HL-60/S4 treated with retinoic acid at 250 ng/mL for 4 days and 3 days (cell line): ENCODE measurements at regions not wholly inside any gene's neighbourhood (a gene's known extent, or its start where the extent isn't known, plus 50 kb on each side); places are given as distances from the start of the nearest gene placed in this dataset.

Experiments used
- in situ Hi-C: fragments of 300-500 bp; cut with MboI; formaldehyde crosslinking; loops from 2 replicates; pipeline ENCODE4 v1.7.0; 2022; ENCODE audit warnings: low sequenced_read_pairs

DNA sequence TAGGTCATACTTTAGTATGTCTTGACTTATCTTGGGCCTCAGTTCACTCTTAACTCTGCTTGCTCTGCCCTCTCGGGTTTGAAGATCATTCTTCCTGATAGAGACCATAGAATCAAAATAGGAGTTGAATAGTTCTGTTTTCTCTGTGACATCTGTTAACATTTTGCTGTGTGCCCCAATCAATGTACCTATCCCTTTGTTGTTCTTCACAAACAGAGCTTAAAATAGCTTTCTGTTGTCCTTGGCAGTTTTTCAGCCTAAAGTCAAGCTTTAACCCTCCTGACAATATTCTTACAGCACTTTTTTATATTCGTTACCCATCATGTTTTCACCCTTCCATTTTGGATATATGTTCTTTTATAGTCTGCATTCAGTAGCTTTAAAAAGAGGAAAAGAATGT is 724.5 kb upstream of the FANCL start:
- in situ Hi-C loops = no loop called here

DNA sequence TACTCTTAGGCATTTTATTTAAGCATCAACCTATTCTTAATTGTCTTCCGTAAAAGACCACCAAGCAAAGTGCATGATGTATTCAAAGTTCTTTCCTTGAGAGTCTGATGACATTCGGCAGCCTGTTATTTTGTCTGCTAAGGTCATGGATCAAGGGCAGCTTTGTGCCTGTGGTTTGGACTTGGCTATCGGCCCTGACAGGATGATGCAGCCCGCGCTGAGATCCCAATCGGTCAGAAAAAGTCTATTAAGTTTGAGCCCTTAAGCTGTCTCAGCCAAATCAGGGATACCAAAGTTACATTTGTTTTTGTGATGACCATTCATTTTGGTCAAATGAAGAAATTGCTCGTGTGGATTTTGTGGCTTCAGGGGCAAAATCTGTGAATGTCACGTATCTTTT is 718.9 kb upstream of the FANCL start:
- in situ Hi-C loops = no loop called here

DNA sequence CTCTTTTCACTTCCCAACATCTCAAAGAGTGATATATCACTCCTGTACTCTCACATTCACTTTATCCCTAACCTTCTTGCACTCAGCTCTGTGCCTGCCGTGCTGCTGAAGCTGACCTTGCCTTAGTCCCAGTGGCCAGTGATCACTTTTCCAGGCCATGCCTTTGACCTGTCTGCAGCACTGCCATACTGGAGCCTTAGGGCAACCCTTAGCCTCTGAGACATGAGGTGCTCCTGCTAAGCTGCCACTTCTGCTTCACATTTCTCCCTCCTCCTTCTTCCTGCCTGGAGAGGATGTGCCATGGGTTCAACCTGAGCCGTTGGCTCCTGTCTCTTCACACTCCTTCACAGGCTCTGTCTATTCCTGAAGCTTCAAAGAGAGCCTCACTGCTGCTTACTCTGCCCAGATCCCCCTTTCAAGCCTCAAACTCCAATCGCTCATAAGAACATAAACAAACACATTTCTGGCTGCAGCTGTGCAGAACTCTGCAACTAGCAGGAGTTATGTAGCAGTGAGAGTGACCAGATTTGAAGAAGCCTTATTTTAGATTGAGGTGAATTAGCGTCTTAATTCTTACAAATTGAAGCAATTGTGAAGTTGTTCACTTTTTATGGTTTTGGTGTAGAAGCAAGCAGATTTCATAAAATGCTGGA is 716.2 kb upstream of the FANCL start:
- in situ Hi-C loops = no loop called here

DNA sequence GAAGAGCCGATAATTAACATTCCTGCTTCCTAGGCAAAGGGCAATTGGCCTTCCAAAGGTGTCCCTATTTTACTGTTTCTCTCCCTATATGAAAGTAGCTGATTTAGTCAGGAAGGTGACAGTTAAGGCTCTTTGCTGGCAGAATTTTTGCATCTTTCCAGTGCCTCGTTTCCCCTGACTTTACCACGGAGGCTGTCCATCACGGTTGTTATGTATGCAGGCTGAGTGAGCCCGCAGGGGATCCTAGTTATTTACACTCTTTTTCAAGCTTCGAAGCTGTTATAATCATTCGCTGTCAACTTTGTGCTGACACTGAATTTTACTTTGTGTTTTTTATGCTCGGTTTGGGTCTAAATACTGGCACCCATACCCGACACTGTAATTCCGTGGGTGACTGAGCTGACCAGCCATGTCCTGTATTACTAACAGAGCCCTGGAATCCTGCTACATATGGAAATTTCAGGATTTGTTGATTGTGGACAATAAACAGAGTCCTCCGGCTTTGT is 713.8 kb upstream of the FANCL start:
- in situ Hi-C loops = no loop called here

DNA sequence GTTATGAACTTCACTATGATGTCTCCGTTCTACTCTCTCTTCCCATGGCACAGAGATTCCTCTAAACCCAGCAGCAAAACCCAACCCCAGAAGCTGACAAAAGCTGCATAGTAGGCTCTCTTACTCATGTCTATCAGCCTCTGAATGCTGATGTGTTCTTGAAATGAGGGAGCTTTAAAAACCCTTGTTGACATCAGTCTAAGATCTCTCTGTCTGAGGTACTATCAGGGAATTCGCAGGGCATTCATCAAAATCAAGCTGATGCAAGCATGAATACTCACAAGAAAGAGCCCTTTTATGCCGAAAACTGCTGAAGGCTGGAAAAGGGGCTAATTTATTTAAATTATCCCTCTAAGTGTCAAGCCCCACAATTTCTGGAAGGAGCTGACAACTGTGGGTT is 710.6 kb upstream of the FANCL start:
- in situ Hi-C loops = no loop called here

DNA sequence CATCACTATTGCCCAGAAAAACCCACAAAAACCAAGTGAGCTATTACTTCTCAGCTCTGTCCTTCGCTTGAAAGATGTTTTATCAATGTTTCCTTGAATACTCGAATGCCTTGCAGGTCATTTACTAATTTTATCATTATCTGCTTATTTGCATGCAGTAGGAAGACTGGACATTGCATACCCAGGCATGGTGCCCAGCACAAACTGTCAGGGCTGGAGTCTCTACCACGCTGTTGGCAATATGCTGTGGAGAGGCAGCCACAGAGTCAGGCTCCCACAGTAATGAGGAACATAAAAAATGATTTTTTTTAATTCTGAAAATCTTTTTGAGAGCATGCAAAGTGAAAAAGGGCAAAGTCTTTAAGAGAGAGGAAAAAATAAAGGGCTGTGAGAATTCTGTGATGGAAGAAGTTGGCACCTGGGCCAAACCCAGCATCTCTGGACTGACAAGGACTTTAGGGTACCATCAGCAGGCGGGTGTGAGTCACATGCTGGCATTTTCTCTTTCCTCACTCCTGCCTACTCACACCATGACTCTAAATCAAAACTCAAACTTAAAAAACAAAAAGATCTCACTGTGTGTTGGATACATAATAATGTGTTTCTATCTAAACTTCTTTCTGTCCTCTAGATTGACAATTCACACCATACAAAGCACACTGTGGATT is 709.8 kb upstream of the FANCL start:
- in situ Hi-C loops = no loop called here

DNA sequence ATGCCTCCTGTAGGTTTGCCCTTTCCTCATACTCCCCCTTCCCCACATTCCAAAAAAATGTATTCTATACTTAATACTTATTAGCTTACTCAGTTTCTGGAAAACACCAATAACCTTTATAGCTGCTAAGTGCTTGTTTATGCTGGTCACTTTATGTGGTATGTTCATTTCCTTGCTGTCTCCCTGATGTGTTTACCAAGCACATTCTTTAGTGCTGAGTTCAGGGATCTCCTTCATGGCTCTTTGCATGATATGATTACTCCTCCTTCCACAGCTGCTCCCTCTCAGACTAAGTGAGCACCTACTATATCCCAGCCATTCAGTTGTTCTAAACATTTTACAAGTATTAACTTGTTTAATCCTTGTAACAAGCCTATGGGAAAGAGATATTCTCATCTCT is 698.3 kb upstream of the FANCL start:
- in situ Hi-C loops = no loop called here

DNA sequence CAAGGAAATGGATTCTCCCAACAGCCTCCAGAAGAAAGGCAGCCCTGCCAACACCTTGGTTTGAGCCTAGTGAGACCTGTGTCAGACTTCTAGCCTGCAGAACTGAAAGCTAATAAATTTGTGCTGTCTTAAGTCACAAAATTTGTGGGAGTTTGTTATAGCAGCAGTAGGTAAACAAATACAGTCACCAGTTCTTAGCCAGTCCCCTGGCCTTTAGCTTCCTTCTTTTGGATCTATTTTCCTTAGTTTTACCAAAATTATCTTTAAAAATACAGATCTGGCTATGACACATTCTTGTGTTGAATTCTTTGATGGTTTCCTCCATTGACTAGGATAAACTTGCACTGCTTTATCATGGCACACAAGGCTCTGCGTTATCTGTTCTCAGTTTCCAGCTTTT is 697.9 kb upstream of the FANCL start:
- in situ Hi-C loops = no loop called here

DNA sequence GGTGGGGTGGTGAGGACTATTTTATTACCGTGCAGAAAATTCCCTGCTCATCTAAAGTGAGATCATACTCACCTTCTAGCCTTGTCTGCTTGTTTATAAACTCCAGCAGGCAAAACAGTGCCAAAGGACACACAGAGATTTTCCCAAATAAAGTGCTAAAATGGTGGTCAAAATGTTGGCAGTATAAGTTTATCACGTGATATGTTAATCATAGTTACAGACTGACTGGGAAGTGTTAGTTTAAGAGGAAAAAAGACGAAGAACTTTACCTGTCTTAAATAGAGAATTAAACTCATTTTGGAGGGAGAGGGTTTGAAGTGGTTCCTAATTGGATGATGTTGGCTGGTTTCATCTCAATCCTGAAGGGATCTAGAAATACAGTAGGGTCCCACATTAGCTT is 691.7 kb upstream of the FANCL start:
- in situ Hi-C loops = no loop called here

DNA sequence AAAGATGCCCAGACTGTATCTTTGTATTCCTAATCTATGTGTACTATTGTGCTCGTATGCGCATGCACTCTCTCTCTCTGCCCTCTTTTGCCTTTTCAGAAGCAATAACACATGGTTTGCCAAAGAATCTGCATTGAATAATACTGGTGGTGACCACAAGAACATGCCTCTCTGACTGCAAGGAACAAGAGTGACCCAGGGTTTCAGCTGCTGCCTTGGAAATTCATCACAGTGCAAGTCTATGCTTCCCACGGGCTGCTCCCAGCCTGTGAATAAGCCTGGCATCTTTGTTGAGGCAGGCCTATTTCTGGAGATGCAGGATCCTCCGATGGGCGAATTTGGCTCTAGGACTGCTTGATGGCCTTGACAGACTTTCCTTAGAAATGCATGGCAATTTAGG is 689.4 kb upstream of the FANCL start:
- in situ Hi-C loops = no loop called here

DNA sequence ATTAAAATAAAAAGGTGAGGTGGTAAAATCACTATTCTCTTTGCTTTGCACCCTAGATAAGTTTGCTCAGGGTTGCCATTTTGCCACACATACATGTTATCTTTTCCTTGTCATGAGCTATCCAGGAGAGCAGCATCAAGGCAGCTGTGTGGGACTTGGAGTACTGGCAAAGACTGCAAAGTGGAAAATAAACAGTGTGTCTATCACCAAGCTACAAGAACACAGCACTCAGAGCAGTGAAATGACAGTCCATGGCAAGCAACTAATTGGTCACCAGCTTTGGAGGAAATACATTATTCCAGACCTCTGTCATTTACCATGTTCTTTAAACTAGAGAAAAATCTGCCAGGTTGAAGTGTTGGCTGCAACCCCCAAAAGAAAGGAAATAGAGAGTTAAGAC is 687.8 kb upstream of the FANCL start:
- in situ Hi-C loops = no loop called here

DNA sequence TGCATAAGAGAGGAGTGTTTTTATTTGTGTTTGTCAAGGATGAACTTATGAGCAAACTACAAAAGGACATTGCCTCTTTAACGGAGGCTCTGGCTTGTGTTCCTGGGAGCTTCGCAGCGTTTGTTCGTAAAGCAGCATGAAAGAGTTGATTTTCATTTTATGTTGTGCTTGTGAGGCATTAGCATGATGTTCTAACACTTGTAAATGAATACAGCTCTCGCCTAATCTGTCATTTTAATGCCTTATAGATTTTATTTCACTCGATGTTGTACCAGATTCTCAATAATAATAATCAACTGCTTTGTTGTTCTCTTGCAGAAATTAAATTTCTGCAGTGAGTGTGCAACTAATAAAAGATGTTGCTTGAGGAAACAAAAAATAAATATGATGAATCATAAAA is 687.3 kb upstream of the FANCL start:
- in situ Hi-C loops = no loop called here

DNA sequence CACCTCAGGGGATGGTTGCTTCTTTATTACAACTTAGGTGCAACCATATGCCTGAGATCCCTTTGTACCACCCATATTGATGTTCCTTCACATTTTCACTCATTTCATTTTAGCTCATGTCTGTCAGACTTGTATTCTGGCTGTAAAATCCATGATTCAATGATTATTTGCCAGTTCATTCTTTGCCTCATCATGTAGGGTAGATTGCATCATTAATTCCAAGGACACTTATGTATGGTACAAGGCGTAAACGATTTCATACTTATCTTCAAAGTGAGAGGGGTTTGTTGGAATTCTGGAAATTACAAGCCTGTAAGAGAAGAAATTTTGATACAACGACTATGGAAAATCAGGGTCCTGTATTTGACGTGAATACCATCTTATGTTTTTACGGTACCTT is 685.0 kb upstream of the FANCL start:
- in situ Hi-C loops = no loop called here

DNA sequence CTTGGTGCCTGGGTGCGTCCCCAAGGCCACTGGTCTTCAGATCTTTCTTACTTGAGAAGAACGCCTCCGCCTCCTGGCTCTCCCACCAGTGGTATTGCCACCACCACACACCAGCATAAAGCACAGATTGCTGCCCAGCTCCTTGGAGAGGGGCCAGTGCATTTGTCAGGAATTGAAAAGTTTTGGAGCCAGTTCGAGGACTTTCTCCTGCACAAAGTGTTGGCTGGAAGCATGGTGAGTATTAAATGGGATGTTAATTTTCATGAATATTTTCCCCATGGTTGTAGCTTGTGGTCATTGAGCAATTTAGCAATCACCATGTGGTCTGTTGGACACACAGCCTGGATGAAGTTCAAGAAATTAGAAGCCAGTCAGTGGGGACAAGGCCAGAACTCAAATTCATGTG is 684.6 kb upstream of the FANCL start:
- in situ Hi-C loops = no loop called here

DNA sequence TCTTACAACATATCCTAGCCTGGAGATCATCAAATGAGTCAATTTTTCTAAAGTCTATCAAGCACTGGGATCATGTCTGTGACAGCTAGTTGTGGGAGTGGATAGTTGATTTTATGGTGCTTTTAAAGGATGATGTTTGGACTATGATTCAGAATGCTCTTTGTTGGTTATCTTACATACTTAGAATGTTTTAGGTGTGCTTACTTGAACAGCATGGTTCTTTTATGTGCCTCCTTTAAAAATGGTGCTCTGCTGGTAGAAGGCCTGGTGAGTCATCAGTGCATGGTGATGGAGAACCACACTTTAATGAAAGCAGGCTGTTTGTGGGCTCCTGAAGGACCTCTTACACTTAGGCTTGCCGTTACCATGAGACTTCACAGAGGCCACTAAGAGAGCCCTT is 682.7 kb upstream of the FANCL start:
- in situ Hi-C loops = no loop called here

DNA sequence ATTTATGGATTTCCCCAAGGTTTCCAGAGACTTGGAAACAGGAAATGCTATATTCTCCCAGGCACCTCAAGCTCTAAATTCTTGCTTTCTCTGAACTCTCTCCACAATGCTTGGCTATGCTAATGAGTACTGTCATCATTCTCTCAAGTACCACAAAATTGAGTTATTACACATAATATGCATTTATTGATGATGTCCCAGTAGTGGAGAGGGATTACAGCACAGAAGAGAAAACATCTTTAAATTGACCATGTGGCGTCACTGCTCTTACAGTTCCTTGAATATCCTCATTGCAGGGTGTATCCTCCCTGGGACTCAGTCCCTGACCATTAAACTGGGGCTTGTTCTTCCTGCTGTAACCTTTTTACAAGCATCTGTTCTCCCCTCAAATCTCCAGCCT is 681.1 kb upstream of the FANCL start:
- in situ Hi-C loops = no loop called here

DNA sequence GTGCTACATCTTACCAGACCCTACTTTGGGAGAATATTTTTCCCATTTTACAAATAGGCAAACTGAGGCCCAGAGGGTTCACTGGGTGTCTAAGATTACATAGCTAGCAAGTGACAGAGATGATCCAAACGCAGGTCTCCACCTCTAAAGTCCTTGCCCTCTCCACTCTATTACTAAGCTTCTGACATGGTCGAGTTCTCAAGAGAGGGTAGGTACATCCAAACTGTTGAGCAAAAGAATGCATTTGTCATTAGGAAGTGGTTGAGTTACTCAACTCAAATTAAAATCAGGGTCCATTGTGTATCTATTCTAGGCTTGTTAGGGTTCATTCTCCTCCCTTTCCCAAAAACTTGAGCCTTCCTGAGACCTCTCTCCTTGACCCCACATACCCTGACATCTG is 680.6 kb upstream of the FANCL start:
- in situ Hi-C loops = no loop called here

DNA sequence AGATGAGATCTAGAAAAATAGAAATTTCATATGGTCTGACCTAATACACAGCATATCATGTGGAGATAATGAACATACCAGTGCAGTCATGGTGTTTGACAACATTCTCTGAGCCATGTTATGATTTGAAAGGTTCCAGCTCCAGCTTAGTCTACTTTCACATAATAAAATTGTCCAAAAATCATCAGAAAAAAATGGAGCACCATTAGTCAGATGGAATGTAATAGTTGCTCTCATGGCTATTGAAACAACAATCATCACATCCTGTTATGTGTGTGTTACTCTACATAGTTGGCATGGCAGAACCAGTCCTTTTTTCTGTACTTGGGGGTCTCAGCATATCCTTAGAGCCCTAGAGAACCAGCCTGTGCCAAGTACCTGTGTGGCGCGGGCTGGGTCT is 678.9 kb upstream of the FANCL start:
- in situ Hi-C loops = no loop called here

DNA sequence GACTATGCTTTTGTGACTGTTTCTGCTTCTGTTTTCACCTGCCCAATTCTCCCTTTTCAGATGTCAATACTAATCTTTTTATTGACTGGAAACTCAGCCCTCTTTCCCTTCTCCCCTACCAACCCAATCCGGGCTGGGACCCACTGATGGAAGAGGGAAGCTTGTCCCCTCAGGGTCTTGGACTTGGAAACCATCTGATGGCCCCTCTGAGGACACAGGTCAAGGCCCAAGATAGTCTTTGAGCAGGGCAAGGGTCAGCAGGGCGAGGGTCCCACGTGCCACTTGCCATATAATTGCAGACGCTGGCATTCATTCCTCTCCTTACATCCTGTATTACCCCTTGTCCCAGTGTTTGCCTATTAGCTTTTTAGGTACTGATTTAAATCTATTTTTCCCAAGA is 678.2 kb upstream of the FANCL start:
- in situ Hi-C loops = no loop called here

DNA sequence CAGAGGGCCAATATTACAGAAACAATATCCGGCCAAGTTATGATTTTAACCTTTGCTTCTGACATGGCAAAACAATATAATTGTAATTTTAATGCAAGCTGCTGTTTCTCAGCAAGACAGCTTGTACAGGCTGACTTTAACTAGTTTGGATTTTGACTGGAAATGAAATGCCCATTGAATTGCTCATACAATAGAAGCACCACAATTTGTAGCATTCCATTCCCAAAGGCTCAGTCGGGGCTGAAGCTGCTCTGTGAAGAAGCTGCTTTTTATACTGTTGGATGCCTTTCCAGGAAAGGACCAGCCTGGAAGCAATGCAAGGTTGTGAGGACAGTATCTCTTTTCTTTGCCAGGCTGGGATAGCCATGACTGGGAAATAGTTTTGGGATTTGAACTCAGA is 677.0 kb upstream of the FANCL start:
- in situ Hi-C loops = no loop called here

DNA sequence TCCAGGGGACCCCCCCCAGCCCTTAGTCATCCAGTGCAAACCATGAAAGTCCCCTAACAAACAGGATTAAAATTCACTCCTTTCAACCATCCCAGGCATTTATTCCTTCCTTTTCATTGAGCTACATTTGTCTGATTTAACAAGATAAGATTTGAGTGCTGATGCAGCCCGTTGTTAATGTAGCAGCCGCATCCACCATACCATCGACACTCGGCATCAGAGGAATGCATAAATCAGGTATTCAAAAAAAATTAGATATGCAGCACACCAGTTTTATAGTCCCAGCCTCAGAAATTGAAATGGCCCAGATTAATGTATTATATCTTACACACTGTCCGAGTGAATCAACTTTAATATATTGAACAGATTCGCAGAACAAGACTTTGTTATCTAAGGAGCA is 676.5 kb upstream of the FANCL start:
- in situ Hi-C loops = no loop called here

DNA sequence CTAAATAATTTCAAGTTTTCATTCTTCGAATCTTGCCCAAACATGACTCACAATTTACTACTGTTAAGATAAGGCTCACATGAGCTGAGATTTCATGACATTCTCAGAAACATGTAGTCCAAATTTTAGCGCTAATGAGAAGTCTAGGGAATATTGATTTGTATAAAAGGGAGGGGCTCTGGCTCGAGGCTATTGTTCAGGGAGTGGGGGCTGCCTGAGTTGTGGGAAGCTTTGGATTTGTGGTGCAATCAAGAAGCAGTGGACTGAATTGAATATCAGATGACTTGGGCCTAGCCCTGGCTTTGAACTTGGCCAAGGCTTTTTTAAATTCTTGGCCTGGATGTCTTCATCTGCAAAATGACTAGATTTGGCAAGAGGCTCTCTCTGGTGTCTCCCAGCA is 674.9 kb upstream of the FANCL start:
- in situ Hi-C loops = no loop called here
